ENCODE measurements at regions not wholly inside any gene's neighbourhood (a gene's known extent, or its start where the extent isn't known, plus 50 kb on each side); places are given as distances from the start of the nearest gene placed in this dataset.

DNA sequence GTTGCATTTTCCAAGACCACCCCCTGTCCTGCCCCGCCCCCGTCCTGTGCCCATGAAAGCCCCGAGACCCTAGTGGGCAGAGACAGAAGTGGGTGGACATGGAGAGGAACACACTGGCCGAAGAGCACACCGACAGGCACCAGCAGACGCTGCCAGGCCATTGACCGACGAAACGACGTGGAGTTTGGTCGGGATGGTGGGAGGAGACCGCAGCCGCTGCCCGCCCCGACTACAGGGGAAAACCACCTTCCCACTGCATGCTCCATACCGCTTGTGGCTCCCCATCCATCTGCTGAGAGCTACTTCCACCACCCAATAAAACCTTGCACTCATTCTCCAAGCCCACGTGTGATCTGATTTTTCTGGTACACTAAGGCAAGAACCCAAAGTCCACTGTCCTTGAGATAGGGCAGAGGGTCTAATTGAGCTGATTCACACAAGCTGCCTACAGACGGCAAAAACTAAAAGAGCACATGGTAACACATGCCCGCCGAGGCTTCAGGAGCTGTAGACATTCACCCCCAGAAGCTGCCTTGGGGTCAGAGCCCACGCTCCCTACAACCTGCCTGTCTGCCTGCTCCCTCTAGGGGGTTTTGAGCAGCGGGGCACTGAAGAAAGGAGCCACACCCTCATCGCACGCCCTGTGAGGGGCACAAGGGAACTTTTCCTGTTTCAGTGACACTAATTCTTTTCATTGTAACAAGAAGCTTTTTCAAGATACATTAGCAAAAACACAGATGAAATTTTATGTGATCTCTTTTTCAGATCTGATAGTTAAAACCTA lies 81.2 kb upstream of the RAB3GAP2 start:
- ATAC-seq = no peak
- no peak for DNase-seq

DNA sequence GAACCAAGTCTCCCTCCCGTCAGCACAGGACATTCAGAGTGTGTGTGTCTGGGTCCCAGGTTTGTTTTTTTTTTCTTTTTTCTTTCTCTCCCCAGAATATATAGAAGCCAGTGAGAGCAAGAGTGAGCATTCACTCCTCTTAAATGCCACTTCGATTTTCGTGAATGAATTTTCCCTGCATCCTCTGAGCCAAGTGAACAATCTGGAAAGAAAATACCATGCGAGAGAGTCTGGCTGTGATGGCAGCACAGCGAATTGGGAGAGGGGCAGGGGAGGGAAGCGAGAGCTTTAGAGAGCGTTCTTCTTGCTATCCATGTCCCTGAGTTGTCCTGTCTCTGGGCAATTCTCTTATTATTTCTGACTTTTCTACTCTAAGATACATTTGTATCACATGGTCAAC lies 76.0 kb upstream of the RAB3GAP2 start:
- Histone ChIP-seq H3K9me3 (no peaks in the 10 kb centered on the region), H3K4me3 (no peak overlapping the region), H3K36me3 (ENCODE audit: low read depth) (no peaks in the 10 kb centered on the region), H3K4me1 (ENCODE audit: low read depth) (no peaks in the 10 kb centered on the region)
- no peak for ATAC-seq
- no peak for DNase-seq
- intact Hi-C loops (cut with DNase I, micrococcal nuclease) = no loop called here
- TF ChIP-seq, protein P1, sequence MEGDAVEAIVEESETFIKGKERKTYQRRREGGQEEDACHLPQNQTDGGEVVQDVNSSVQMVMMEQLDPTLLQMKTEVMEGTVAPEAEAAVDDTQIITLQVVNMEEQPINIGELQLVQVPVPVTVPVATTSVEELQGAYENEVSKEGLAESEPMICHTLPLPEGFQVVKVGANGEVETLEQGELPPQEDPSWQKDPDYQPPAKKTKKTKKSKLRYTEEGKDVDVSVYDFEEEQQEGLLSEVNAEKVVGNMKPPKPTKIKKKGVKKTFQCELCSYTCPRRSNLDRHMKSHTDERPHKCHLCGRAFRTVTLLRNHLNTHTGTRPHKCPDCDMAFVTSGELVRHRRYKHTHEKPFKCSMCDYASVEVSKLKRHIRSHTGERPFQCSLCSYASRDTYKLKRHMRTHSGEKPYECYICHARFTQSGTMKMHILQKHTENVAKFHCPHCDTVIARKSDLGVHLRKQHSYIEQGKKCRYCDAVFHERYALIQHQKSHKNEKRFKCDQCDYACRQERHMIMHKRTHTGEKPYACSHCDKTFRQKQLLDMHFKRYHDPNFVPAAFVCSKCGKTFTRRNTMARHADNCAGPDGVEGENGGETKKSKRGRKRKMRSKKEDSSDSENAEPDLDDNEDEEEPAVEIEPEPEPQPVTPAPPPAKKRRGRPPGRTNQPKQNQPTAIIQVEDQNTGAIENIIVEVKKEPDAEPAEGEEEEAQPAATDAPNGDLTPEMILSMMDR (IDR thresholded peaks at IDR 0.05) = no peak

More for the DNA sequence above, 81.2 kb upstream of the RAB3GAP2 start:
- TF ChIP-seq, protein P1 (IDR thresholded peaks at IDR 0.05) = no peak
- Histone ChIP-seq H3K4me3 (no peak overlapping the region), H3K36me3 (ENCODE audit: low read depth) (no peaks in the 10 kb centered on the region), H3K9me3 (no peaks in the 10 kb centered on the region), H3K4me1 (ENCODE audit: low read depth) (no peaks in the 10 kb centered on the region)
- intact Hi-C loops (cut with DNase I, micrococcal nuclease) = no loop called here

DNA sequence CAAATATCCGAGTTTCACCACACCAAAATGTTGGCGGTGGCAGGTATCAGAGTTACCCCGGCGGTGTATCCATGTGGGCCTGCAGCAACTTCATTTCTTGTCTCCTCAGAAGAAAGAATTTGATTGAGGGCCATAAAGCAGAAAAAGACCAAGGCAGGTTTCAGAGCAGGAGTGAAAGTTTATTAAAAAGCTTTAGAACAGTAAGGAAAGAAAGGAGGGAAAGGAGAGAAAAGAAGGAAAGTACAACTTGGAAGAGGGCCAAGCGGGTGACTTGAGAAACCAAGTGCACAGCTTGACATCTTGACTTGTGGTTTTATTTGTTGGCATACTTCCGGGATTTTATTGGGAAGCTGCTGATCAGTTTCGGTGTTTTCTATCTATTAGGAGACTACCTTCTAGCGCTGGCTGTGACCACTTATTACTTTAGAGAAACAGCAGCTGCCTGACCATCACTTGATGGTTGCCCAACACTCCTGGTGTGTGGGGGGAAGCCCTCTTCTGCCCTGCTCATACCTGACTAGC lies 75.5 kb upstream of the RAB3GAP2 start:
- Histone ChIP-seq H3K36me3 (ENCODE audit: low read depth) (no peaks in the 10 kb centered on the region), H3K4me3 (no peak overlapping the region), H3K4me1 (ENCODE audit: low read depth) (no peaks in the 10 kb centered on the region), H3K9me3 (no peaks in the 10 kb centered on the region)
- DNase-seq = no peak
- intact Hi-C loops (cut with DNase I, micrococcal nuclease) = no loop called here
- TF ChIP-seq, protein P1 (IDR thresholded peaks at IDR 0.05) = no peak
- ATAC-seq = no peak

DNA sequence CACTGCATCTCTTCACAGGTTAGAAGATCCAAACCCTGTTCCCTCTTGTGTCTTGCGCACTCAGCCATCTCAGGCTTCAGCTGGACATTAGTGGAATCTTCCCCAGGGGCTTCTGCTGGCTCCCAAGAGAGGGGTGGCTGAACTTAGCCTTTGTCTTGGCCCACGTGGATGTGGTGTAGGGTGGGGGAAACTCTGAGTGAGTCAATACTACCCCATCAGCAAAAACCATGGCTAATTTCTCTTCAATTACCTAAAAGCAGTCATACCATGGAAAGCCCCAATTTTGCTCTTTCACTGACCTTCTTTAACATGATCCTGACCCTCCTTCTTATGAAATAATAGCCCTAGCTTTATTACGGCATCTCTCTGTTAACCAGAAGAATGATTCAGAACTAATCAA lies 72.5 kb upstream of the RAB3GAP2 start:
- intact Hi-C loops (cut with DNase I, micrococcal nuclease) = no loop called here
- TF ChIP-seq, protein P1 (IDR thresholded peaks at IDR 0.05) = no peak
- H3K36me3 ChIP-seq (ENCODE audit: low read depth) = no peaks in the 10 kb centered on the region
- H3K4me1 ChIP-seq (ENCODE audit: low read depth) = no peaks in the 10 kb centered on the region
- H3K4me3 ChIP-seq = no peak overlapping the region
- ATAC-seq (no peak), DNase-seq (no peak)
- no peaks in the 10 kb centered on the region for H3K9me3 ChIP-seq

DNA sequence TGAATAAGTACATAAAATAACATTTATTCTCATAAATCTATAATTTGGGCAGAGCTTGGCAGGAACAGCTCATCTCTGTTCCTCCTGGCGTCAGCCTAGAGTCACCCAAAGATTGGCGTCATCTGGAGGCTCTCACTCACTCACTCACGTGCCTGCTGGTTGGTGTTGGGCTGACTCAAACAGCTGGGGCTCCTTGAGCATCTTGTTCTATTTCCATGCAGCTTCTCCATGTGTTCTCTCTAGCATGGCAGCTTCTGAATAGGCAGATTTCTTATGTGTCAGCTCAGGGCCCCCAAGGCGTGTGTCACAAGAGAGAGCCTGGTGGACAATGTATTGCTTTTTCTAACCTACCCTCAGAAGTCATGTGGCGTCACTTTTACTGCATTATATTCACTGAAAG lies 70.6 kb upstream of the RAB3GAP2 start:
- intact Hi-C loops (cut with DNase I, micrococcal nuclease) = no loop called here
- ATAC-seq (no peak), DNase-seq (no peak)

More for the DNA sequence above, 70.6 kb upstream of the RAB3GAP2 start:
- Histone ChIP-seq H3K9me3 (no peaks in the 10 kb centered on the region), H3K4me1 (ENCODE audit: low read depth) (no peaks in the 10 kb centered on the region), H3K4me3 (no peak overlapping the region), H3K36me3 (ENCODE audit: low read depth) (no peaks in the 10 kb centered on the region)
- TF ChIP-seq, protein P1 (IDR thresholded peaks at IDR 0.05) = no peak
